ENCODE measurements at regions not wholly inside any gene's neighbourhood (a gene's known extent, or its start where the extent isn't known, plus 50 kb on each side); places are given as distances from the start of the nearest gene placed in this dataset.

DNA sequence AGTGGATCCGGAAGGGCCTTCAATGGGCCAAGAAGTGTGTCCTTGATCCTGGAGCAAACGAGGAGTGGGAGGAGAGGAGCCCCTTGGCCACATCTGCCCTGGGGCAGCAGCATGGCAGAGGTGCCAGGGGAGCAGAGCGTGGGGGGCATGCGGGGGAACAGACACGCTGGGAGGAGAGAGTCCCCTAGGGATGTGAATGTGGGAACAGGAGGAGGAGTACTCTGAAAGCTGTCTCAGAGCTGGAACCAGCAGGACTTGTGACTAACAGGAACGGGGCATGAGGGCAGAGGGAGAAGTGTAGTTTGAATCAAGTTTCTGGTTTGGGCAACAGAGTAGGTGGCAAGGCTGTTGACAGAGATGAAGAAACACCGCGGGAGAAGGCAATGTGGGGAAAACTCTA is 54.5 kb upstream of the SLC35C1 start:
- BruUV-seq (replicated peaks) = no TSS peak
- TF ChIP-seq, protein P1, sequence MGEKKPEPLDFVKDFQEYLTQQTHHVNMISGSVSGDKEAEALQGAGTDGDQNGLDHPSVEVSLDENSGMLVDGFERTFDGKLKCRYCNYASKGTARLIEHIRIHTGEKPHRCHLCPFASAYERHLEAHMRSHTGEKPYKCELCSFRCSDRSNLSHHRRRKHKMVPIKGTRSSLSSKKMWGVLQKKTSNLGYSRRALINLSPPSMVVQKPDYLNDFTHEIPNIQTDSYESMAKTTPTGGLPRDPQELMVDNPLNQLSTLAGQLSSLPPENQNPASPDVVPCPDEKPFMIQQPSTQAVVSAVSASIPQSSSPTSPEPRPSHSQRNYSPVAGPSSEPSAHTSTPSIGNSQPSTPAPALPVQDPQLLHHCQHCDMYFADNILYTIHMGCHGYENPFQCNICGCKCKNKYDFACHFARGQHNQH (CRISPR knock-in tag; IDR thresholded peaks at IDR 0.05) = no peak
- TF ChIP-seq HNRNPLL (IDR thresholded peaks at IDR 0.05; ENCODE audit: low read depth, low read length, poor library complexity, severe bottlenecking) (no peak), NCOR1 (IDR thresholded peaks at IDR 0.05; ENCODE audit: borderline replicate concordance, low read length) (no peak), GTF2F1 (IDR thresholded peaks at IDR 0.05; ENCODE audit: low read length) (no peak), ZNF549 (CRISPR knock-in tag; IDR thresholded peaks at IDR 0.05) (no peak), YEATS2 (CRISPR knock-in tag; IDR thresholded peaks at IDR 0.05; ENCODE audit: borderline replicate concordance) (no peak), NFKB2 (CRISPR knock-in tag; IDR thresholded peaks at IDR 0.05; ENCODE audit: borderline replicate concordance) (no peak), ESRRA (CRISPR knock-in tag; IDR thresholded peaks at IDR 0.05; ENCODE audit: low read depth) (no peak), HHEX (CRISPR knock-in tag; IDR thresholded peaks at IDR 0.05) (no peak), MIER3 (CRISPR knock-in tag; IDR thresholded peaks at IDR 0.05; ENCODE audit: borderline replicate concordance) (no peak), HMGA1 (CRISPR knock-in tag; conservative IDR thresholded peaks at IDR 0.05) (no peak), SYNCRIP (IDR thresholded peaks at IDR 0.05; ENCODE audit: insufficient read depth, low read depth, low read length) (no peak), SSRP1 (CRISPR knock-in tag; IDR thresholded peaks at IDR 0.05) (no peak), RORA (CRISPR knock-in tag; IDR thresholded peaks at IDR 0.05) (no peak)
- TF ChIP-seq, protein P2, sequence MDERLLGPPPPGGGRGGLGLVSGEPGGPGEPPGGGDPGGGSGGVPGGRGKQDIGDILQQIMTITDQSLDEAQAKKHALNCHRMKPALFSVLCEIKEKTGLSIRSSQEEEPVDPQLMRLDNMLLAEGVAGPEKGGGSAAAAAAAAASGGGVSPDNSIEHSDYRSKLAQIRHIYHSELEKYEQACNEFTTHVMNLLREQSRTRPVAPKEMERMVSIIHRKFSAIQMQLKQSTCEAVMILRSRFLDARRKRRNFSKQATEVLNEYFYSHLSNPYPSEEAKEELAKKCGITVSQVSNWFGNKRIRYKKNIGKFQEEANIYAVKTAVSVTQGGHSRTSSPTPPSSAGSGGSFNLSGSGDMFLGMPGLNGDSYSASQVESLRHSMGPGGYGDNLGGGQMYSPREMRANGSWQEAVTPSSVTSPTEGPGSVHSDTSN (CRISPR knock-in tag; IDR thresholded peaks at IDR 0.05) = no peak
- TF ChIP-seq, protein P3, sequence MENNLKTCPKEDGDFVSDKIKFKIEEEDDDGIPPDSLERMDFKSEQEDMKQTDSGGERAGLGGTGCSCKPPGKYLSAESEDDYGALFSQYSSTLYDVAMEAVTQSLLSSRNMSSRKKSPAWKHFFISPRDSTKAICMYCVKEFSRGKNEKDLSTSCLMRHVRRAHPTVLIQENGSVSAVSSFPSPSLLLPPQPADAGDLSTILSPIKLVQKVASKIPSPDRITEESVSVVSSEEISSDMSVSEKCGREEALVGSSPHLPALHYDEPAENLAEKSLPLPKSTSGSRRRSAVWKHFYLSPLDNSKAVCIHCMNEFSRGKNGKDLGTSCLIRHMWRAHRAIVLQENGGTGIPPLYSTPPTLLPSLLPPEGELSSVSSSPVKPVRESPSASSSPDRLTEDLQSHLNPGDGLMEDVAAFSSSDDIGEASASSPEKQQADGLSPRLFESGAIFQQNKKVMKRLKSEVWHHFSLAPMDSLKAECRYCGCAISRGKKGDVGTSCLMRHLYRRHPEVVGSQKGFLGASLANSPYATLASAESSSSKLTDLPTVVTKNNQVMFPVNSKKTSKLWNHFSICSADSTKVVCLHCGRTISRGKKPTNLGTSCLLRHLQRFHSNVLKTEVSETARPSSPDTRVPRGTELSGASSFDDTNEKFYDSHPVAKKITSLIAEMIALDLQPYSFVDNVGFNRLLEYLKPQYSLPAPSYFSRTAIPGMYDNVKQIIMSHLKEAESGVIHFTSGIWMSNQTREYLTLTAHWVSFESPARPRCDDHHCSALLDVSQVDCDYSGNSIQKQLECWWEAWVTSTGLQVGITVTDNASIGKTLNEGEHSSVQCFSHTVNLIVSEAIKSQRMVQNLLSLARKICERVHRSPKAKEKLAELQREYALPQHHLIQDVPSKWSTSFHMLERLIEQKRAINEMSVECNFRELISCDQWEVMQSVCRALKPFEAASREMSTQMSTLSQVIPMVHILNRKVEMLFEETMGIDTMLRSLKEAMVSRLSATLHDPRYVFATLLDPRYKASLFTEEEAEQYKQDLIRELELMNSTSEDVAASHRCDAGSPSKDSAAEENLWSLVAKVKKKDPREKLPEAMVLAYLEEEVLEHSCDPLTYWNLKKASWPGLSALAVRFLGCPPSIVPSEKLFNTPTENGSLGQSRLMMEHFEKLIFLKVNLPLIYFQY (CRISPR knock-in tag; IDR thresholded peaks at IDR 0.05; ENCODE audit: borderline replicate concordance) = no peak
- TF ChIP-seq, protein P4, sequence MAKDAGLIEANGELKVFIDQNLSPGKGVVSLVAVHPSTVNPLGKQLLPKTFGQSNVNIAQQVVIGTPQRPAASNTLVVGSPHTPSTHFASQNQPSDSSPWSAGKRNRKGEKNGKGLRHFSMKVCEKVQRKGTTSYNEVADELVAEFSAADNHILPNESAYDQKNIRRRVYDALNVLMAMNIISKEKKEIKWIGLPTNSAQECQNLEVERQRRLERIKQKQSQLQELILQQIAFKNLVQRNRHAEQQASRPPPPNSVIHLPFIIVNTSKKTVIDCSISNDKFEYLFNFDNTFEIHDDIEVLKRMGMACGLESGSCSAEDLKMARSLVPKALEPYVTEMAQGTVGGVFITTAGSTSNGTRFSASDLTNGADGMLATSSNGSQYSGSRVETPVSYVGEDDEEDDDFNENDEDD (CRISPR knock-in tag; IDR thresholded peaks at IDR 0.05; ENCODE audit: borderline replicate concordance) = no peak
- TF ChIP-seq, protein P5, sequence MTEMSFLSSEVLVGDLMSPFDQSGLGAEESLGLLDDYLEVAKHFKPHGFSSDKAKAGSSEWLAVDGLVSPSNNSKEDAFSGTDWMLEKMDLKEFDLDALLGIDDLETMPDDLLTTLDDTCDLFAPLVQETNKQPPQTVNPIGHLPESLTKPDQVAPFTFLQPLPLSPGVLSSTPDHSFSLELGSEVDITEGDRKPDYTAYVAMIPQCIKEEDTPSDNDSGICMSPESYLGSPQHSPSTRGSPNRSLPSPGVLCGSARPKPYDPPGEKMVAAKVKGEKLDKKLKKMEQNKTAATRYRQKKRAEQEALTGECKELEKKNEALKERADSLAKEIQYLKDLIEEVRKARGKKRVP (CRISPR knock-in tag; IDR thresholded peaks at IDR 0.05) = no peak

More for the DNA sequence above, 54.5 kb upstream of the SLC35C1 start:
- Histone ChIP-seq H4K20me1 (ENCODE audit: insufficient read depth, low read length) (no peaks in the 10 kb centered on the region), H3K4me3 (replicated peaks in 1 of 3; ENCODE audit: insufficient read depth in 1 of 3, low read depth in 2 of 3, low read length in 3 of 3) (no peak overlapping the region), H3K9me3 (ENCODE audit: low read length) (no peaks in the 10 kb centered on the region), H2AFZ (ENCODE audit: low read length) (no peak overlapping the region), H3K27me3 (ENCODE audit: control insufficient read depth in 1 of 2, insufficient read depth in 2 of 2, low read length in 2 of 2) (peaks cover 5 to 39% of the 10 kb centered on the region in 2 experiments; a peak in 4 of 5 replicates), H3K79me2 (ENCODE audit: insufficient read depth, low read length) (no peaks in the 10 kb centered on the region), H3K27ac (ENCODE audit: extremely low read length, insufficient read depth, low read length) (no peak overlapping the region), H3K9ac (ENCODE audit: insufficient read depth, low read depth, low read length) (no peak overlapping the region), H3K4me2 (ENCODE audit: low read depth, low read length) (no peak overlapping the region), H3K36me3 (replicated peaks in 1 of 2; ENCODE audit: control insufficient read depth in 1 of 2, insufficient read depth in 2 of 2, low read length in 2 of 2) (no peaks in the 10 kb centered on the region), H3K4me1 (ENCODE audit: insufficient read depth, low read length) (no peaks in the 10 kb centered on the region)
- intact Hi-C loops (cut with micrococcal nuclease; ENCODE audit: unreplicated experiment) (no loop called here), in situ Hi-C loops (cut with HindIII; ENCODE audit: extremely low pct_ligation_motif_present, low pct_unique_long_range_greater_than_20kb) (no loop called here)
- ATAC-seq (no peak), DNase-seq (ENCODE audit: low spot score) (no peak), FAIRE-seq (no peak)
- CTCF ChIA-PET (ENCODE audit: low intra/inter-chr PET ratio, low total read pairs) = no interaction called here
- 0% methylated on average over 8 of the region's 8 CpGs for WGBS (ENCODE audit: low lambda C conversion rate)
- POLR2A ChIA-PET = no interaction called here
